Prostate gland (tissue), 2 donors: ENCODE measurements at regions not wholly inside any gene's neighbourhood (a gene's known extent, or its start where the extent isn't known, plus 50 kb on each side); places are given as distances from the start of the nearest gene placed in this dataset.
A peak's percentile ranks its signal among the peaks of the same experiment; 100 is the strongest.
"Not testable (repeated sequence)": the region's sequence is repeated elsewhere in the genome, so short reads cannot be mapped to it uniquely, and the experiment has no call there.

Experiments used
- DNase-seq: peaks from one replicate; pipeline ENCODE4 v3.0.0-alpha.2; 2019; ENCODE audit warnings: low spot score
- H3K27ac ChIP-seq, 2 donors: fragments of 200-600 bp; sonication (generic); 2 replicates each; pipeline ENCODE4 v1.5.1; 2017 to 2019
- H3K27me3 ChIP-seq: fragments of 200-600 bp; sonication (generic); replicated peaks from 2 replicates; pipeline ENCODE4 v1.5.1; 2019; ENCODE audit not compliant: insufficient read depth
- H3K36me3 ChIP-seq, 2 donors: fragments of 200-600 bp; sonication (generic); 1 replicate in 1 of 2; 2 replicates in 1 of 2; pipeline versions ENCODE4 v1.5.1 to v1.8.1; 2017 to 2019
- H3K4me1 ChIP-seq: fragments of 200-600 bp; sonication (generic); replicated peaks from 2 replicates; pipeline ENCODE4 v1.5.1; 2019
- H3K4me3 ChIP-seq, 2 donors: fragments of 200-600 bp; sonication (generic); 2 replicates each; pipeline ENCODE4 v1.5.1; 2017 to 2019
- H3K9me3 ChIP-seq: fragments of 200-600 bp; sonication (generic); 2 replicates; pipeline ENCODE4 v1.5.1; 2017
- CTCF ChIP-seq, 4 experiments: fragments of 200-600 bp in 2 of 4; fragments of 450-650 bp in 2 of 4; sonication (generic) in 2 of 4; IDR thresholded peaks; 1 replicate in 3 of 4; 2 replicates in 1 of 4; pipeline ENCODE4 v1.5.1; 2016 to 2019; ENCODE audit warnings: antibody characterized with exemption in 4 of 4, mild to moderate bottlenecking in 2 of 4, moderate library complexity in 2 of 4
- POLR2A ChIP-seq: fragments of 450-650 bp; IDR thresholded peaks from one replicate; pipeline ENCODE4 v1.6.1; 2016; ENCODE audit warnings: antibody characterized with exemption, mild to moderate bottlenecking
- POLR2AphosphoS5 ChIP-seq: sonication (generic); formaldehyde crosslinking; IDR thresholded peaks from one replicate; pipeline ENCODE4 v1.6.1; 2017; ENCODE audit warnings: antibody characterized with exemption
- WGBS: methylation state at CpG from one replicate; pipeline ENCODE4 v1.1.5; 2018; 5-methylcytosine and 5-hydroxymethylcytosine counted together
- intact Hi-C: fragments of 100-400 bp; cut with DNase I; formaldehyde crosslinking; loops from one replicate; pipeline ENCODE4 v1.14.2; 2022

GRCh38 chr1:83055391-83056170 lies 943.4 kb downstream of the TTLL7 start:
- 34% methylated on average over 2 of the region's 2 CpGs for WGBS
- Histone ChIP-seq H3K27ac (no peak overlapping the region), H3K27me3 (no peaks in the 10 kb centered on the region), H3K4me3 (no peak overlapping the region), H3K36me3 (no peaks in the 10 kb centered on the region), H3K4me1 (no peaks in the 10 kb centered on the region), H3K9me3 (no peaks in the 10 kb centered on the region)
- DNase-seq = peak; percentile 24
- TF ChIP-seq POLR2AphosphoS5 = peak; percentile 51
- TF ChIP-seq CTCF (IDR thresholded peaks at IDR 0.05) = no peak
- intact Hi-C loops = no loop called here

GRCh38 chr1:83053446-83053845 lies 945.5 kb downstream of the TTLL7 start:
- no peaks in the 10 kb centered on the region for H3K36me3 ChIP-seq
- H3K4me3 ChIP-seq = no peak overlapping the region
- no peak for DNase-seq
- no peaks in the 10 kb centered on the region for H3K9me3 ChIP-seq
- no peaks in the 10 kb centered on the region for H3K4me1 ChIP-seq
- intact Hi-C loops = no loop called here
- WGBS = 60% methylated on average over 4 of the region's 4 CpGs
- H3K27ac ChIP-seq = no peak overlapping the region
- no peaks in the 10 kb centered on the region for H3K27me3 ChIP-seq
- TF ChIP-seq POLR2A = no peak

- no peak for TF ChIP-seq POLR2AphosphoS5
- TF ChIP-seq CTCF (IDR thresholded peaks at IDR 0.05) = no peak
- TF ChIP-seq POLR2A = no peak
- Histone ChIP-seq H3K9me3 (no peaks in the 10 kb centered on the region), H3K27me3 (no peaks in the 10 kb centered on the region), H3K27ac (no peak overlapping the region), H3K4me3 (no peak overlapping the region), H3K36me3 (no peaks in the 10 kb centered on the region), H3K4me1 (no peaks in the 10 kb centered on the region)
- intact Hi-C loops = no loop called here
- DNase-seq = no peak
Observed at GRCh38 chr1:83052865-83053264, 946.1 kb downstream of the TTLL7 start.

- H3K27ac ChIP-seq, DNase-seq, intact Hi-C loops, H3K4me3 ChIP-seq, H3K4me1 ChIP-seq, H3K36me3 ChIP-seq, H3K27me3 ChIP-seq, H3K9me3 ChIP-seq: not testable (repeated sequence)
- 97% methylated on average over 3 of the region's 3 CpGs for WGBS
Observed at GRCh38 chr1:83051053-83051452, 947.9 kb downstream of the TTLL7 start.

- H3K4me3 ChIP-seq = no peak overlapping the region
- 57% methylated on average over 1 of the region's 1 CpG for WGBS
Observed at GRCh38 chr1:83043244-83043643, 955.7 kb downstream of the TTLL7 start.

GRCh38 chr1:83039091-83039490 lies 959.8 kb downstream of the TTLL7 start:
- H3K36me3 ChIP-seq, H3K27ac ChIP-seq, H3K4me1 ChIP-seq, DNase-seq, H3K27me3 ChIP-seq, intact Hi-C loops, H3K9me3 ChIP-seq, H3K4me3 ChIP-seq: not testable (repeated sequence)
- WGBS = 86% methylated on average over 6 of the region's 6 CpGs

More at GRCh38 chr1:83043244-83043643, 955.7 kb downstream of the TTLL7 start:
- no peaks in the 10 kb centered on the region for H3K36me3 ChIP-seq
- intact Hi-C loops = no loop called here
- DNase-seq = no peak
- no peaks in the 10 kb centered on the region for H3K4me1 ChIP-seq
- no peak for TF ChIP-seq POLR2A
- TF ChIP-seq POLR2AphosphoS5 = no peak
- no peak for TF ChIP-seq CTCF (IDR thresholded peaks at IDR 0.05)
- H3K27ac ChIP-seq = no peak overlapping the region
- no peaks in the 10 kb centered on the region for H3K9me3 ChIP-seq
- H3K27me3 ChIP-seq = no peaks in the 10 kb centered on the region
